Peyer's patch (tissue), 4 donors: ENCODE measurements at regions not wholly inside any gene's neighbourhood (a gene's known extent, or its start where the extent isn't known, plus 50 kb on each side); places are given as distances from the start of the nearest gene placed in this dataset.

Experiments
- DNase-seq, 3 donors: peaks; one replicate each; pipeline ENCODE4 v3.0.0-alpha.2; 2017 to 2019
- H3K27ac ChIP-seq, 4 donors: fragments of 200-600 bp; sonication (generic); one replicate each; pipeline ENCODE4 v1.5.1; 2016 to 2019
- H3K27me3 ChIP-seq, 2 donors: fragments of 200-600 bp; sonication (generic); one replicate each; pipeline ENCODE4 v1.5.1; 2019
- H3K36me3 ChIP-seq, 3 donors: fragments of 200-600 bp; sonication (generic); one replicate each; pipeline ENCODE4 v1.5.1; 2016 to 2019
- H3K4me1 ChIP-seq, 4 donors: fragments of 200-600 bp; sonication (generic); one replicate each; pipeline ENCODE4 v1.5.1; 2016 to 2019
- H3K4me3 ChIP-seq, 4 donors: fragments of 200-600 bp; sonication (generic); 1 replicate in 3 of 4; 2 replicates in 1 of 4; pipeline ENCODE4 v1.5.1; 2016 to 2019; ENCODE audit warnings: mild to moderate bottlenecking in 1 of 4
- H3K9me3 ChIP-seq, 4 donors: fragments of 200-600 bp; sonication (generic); one replicate each; pipeline ENCODE4 v1.5.1; 2016 to 2019; ENCODE audit warnings: mild to moderate bottlenecking in 1 of 4
- CTCF ChIP-seq, 6 experiments: fragments of 450-650 bp in 4 of 6; fragments of 200-600 bp in 2 of 6; sonication (generic) in 1 of 6; IDR thresholded peaks; one replicate each; pipeline ENCODE4 v1.5.1; 2017 to 2019; ENCODE audit warnings: antibody characterized with exemption in 6 of 6, mild to moderate bottlenecking in 3 of 6, moderate library complexity in 1 of 6
- POLR2A ChIP-seq, 2 donors: fragments of 450-650 bp; IDR thresholded peaks; one replicate each; pipeline ENCODE4 v1.5.1; 2017; ENCODE audit warnings: antibody characterized with exemption in 2 of 2, mild to moderate bottlenecking in 2 of 2, moderate library complexity in 2 of 2

DNA sequence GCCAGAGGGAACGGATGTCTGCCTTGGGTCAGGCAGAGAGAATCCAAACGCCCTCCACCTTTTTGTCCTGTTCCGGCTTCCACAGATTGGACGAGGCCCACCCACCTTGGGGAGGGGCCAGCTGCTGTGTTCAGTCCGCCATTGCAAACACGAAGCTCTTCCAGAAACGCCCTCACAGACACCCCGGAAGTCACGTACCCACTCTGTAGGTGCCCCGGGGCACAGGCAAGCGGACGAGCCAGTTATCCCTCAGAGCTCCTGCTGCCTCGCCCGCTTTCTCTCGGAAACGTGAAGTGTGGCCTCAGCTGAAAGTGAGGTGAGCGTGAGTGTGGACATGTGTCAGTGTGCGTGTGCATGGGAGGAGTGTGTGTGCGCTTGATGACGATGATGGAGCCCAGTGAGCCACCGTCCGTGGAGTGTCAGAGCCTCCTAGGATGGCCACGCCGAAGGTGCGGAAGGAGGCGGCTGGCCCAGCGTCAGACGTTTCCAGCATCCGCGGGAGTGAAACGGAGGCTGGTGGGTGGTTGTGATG is 869.2 kb downstream of the TBC1D22A start:
- Histone ChIP-seq H3K4me1 (no peaks in the 10 kb centered on the region), H3K27me3 (no peaks in the 10 kb centered on the region), H3K27ac (no peak overlapping the region), H3K9me3 (no peaks in the 10 kb centered on the region), H3K36me3 (no peaks in the 10 kb centered on the region), H3K4me3 (no peak overlapping the region)
- DNase-seq, result peak in 1 of 3 donors; percentile 11
- TF ChIP-seq CTCF (IDR thresholded peaks at IDR 0.05), result no peak
- TF ChIP-seq POLR2A (IDR thresholded peaks at IDR 0.05), result no peak

DNA sequence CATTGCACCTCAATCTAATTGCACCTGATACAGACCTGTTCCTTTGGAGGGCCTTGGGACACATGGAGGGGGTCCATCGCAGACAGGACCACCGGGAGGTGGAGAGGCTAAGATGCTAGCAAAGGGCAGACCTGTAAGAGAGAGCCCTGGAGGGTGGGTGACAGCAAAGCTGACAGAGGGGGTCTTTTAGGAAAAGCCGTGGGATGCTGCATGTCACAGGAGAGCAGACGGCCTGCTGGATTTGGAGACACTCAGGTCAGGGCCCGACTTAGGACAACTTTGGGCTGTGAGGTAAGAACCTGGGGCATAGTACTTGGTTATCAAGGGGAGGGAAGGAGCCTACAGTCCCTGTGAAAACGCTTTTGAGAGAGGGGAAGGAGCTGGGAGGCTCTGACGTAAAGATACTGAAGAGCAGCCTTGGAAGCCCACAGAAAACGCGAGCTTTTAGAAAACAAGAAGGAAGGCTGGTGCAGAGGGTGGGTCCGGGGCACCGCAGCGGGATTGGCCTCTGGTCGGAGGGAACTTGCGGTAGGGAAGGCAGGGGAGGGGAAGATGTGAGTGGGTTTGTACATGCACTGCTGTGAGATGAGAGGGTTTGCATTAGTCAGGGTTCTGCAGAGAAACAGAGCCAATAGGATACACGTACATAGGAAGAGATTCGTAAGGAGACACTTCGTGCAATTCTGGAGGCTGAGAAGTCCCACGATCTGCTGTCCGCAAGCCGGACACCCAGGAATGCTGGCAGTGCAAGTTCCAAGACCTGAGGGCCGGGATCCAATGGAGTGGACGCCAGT is 868.5 kb downstream of the TBC1D22A start:
- Histone ChIP-seq H3K9me3 (no peaks in the 10 kb centered on the region), H3K27me3 (no peaks in the 10 kb centered on the region), H3K4me1 (no peaks in the 10 kb centered on the region), H3K27ac (no peak overlapping the region), H3K36me3 (no peaks in the 10 kb centered on the region), H3K4me3 (no peak overlapping the region)
- DNase-seq, result no peak
- TF ChIP-seq POLR2A (IDR thresholded peaks at IDR 0.05) (no peak), CTCF (IDR thresholded peaks at IDR 0.05) (no peak)

GRCh38 chr22:47629791-47630655 is 867.6 kb downstream of the TBC1D22A start:
- Histone ChIP-seq H3K27ac (no peak overlapping the region), H3K36me3 (no peaks in the 10 kb centered on the region)

GRCh38 chr22:47629273-47629711 is 866.8 kb downstream of the TBC1D22A start:
- H3K4me1 ChIP-seq, result no peaks in the 10 kb centered on the region
- no peak for DNase-seq
- H3K27ac ChIP-seq, result no peak overlapping the region
- no peaks in the 10 kb centered on the region for H3K36me3 ChIP-seq
- TF ChIP-seq POLR2A (IDR thresholded peaks at IDR 0.05) (no peak), CTCF (IDR thresholded peaks at IDR 0.05) (no peak)
- H3K9me3 ChIP-seq, result no peaks in the 10 kb centered on the region
- no peak overlapping the region for H3K4me3 ChIP-seq
- H3K27me3 ChIP-seq, result no peaks in the 10 kb centered on the region

More at GRCh38 chr22:47629791-47630655, 867.6 kb downstream of the TBC1D22A start:
- peak in 1 of 3 donors; percentile 1 for DNase-seq
- no peaks in the 10 kb centered on the region for H3K9me3 ChIP-seq
- H3K27me3 ChIP-seq, result no peaks in the 10 kb centered on the region
- TF ChIP-seq CTCF (IDR thresholded peaks at IDR 0.05), result no peak
- no peak for TF ChIP-seq POLR2A (IDR thresholded peaks at IDR 0.05)
- no peak overlapping the region for H3K4me3 ChIP-seq
- H3K4me1 ChIP-seq, result no peaks in the 10 kb centered on the region

GRCh38 chr22:47628477-47629272 is 866.2 kb downstream of the TBC1D22A start:
- Histone ChIP-seq H3K27ac (no peak overlapping the region), H3K4me3 (no peak overlapping the region), H3K27me3 (no peaks in the 10 kb centered on the region), H3K36me3 (no peaks in the 10 kb centered on the region), H3K4me1 (no peaks in the 10 kb centered on the region), H3K9me3 (no peaks in the 10 kb centered on the region)
- TF ChIP-seq POLR2A (IDR thresholded peaks at IDR 0.05) (no peak), CTCF (IDR thresholded peaks at IDR 0.05) (no peak)
- no peak for DNase-seq
